ENCODE measurements at regions not wholly inside any gene's neighbourhood (a gene's known extent, or its start where the extent isn't known, plus 50 kb on each side); places are given as distances from the start of the nearest gene placed in this dataset.

GRCh38 chr2:155840661-155841060, 491.9 kb downstream of the NR4A2 start:
- POLR2A ChIA-PET = no interaction called here

GRCh38 chr2:155839991-155840390, 492.5 kb downstream of the NR4A2 start:
- no peak overlapping the region for H3K27ac ChIP-seq (ENCODE audit: insufficient read depth in 1 of 2, low read depth in 1 of 2, low read length in 2 of 2, poor library complexity in 1 of 2, severe bottlenecking in 2 of 2)

More at GRCh38 chr2:155840661-155841060, 491.9 kb downstream of the NR4A2 start:
- H3K4me1 ChIP-seq (ENCODE audit: control extremely low read depth in 1 of 4, control insufficient read depth in 4 of 4, insufficient read depth in 4 of 4, low read length in 3 of 4) = no peaks in the 10 kb centered on the region
- H3K27ac ChIP-seq (ENCODE audit: insufficient read depth in 1 of 2, low read depth in 1 of 2, low read length in 2 of 2, poor library complexity in 1 of 2, severe bottlenecking in 2 of 2) = no peak overlapping the region
- no CpG with 5 or more reads among the region's 1 CpG for WGBS (ENCODE audit: insufficient coverage)
- H3K27me3 ChIP-seq (replicated peaks in 2 of 5; ENCODE audit: control insufficient read depth in 4 of 5, insufficient read depth in 5 of 5, low read length in 4 of 5) = no peaks in the 10 kb centered on the region
- H3K4me3 ChIP-seq (ENCODE audit: control insufficient read depth in 1 of 7, extremely low read depth in 1 of 7, insufficient read depth in 4 of 7, low read depth in 2 of 7, low read length in 6 of 7) = no peak overlapping the region
- H3K9me3 ChIP-seq (ENCODE audit: control extremely low read depth in 1 of 5, control insufficient read depth in 4 of 5, insufficient read depth in 2 of 5, low read depth in 1 of 5, low read length in 4 of 5) = no peaks in the 10 kb centered on the region
- DNase-seq = no peak
- no peaks in the 10 kb centered on the region for H3K36me3 ChIP-seq (ENCODE audit: control insufficient read depth in 4 of 4, insufficient read depth in 4 of 4, low read length in 3 of 4)
- CTCF ChIA-PET = no interaction called here

GRCh38 chr2:155839436-155839835, 493.1 kb downstream of the NR4A2 start:
- CTCF ChIA-PET = interaction anchor here (0.6 kb wide), 1 partner anchor 45 kb away, joined by 3 read pairs; no protein-coding TSS in a partner anchor
- WGBS (ENCODE audit: insufficient coverage) = no CpG with 5 or more reads among the region's 3 CpGs
- no peak for DNase-seq
- H3K27me3 ChIP-seq (replicated peaks in 2 of 5; ENCODE audit: control insufficient read depth in 4 of 5, insufficient read depth in 5 of 5, low read length in 4 of 5) = no peaks in the 10 kb centered on the region
- no peaks in the 10 kb centered on the region for H3K9me3 ChIP-seq (ENCODE audit: control extremely low read depth in 1 of 5, control insufficient read depth in 4 of 5, insufficient read depth in 2 of 5, low read depth in 1 of 5, low read length in 4 of 5)
- no peaks in the 10 kb centered on the region for H3K4me1 ChIP-seq (ENCODE audit: control extremely low read depth in 1 of 4, control insufficient read depth in 4 of 4, insufficient read depth in 4 of 4, low read length in 3 of 4)
- H3K27ac ChIP-seq (ENCODE audit: insufficient read depth in 1 of 2, low read depth in 1 of 2, low read length in 2 of 2, poor library complexity in 1 of 2, severe bottlenecking in 2 of 2) = no peak overlapping the region
- H3K4me3 ChIP-seq (ENCODE audit: control insufficient read depth in 1 of 7, extremely low read depth in 1 of 7, insufficient read depth in 4 of 7, low read depth in 2 of 7, low read length in 6 of 7) = no peak overlapping the region
- POLR2A ChIA-PET = no interaction called here
- H3K36me3 ChIP-seq (ENCODE audit: control insufficient read depth in 4 of 4, insufficient read depth in 4 of 4, low read length in 3 of 4) = no peaks in the 10 kb centered on the region

More at GRCh38 chr2:155839991-155840390, 492.5 kb downstream of the NR4A2 start:
- 100% methylated on average over 1 of the region's 2 CpGs for WGBS (ENCODE audit: insufficient coverage)
- H3K4me1 ChIP-seq (ENCODE audit: control extremely low read depth in 1 of 4, control insufficient read depth in 4 of 4, insufficient read depth in 4 of 4, low read length in 3 of 4) = no peaks in the 10 kb centered on the region
- H3K9me3 ChIP-seq (ENCODE audit: control extremely low read depth in 1 of 5, control insufficient read depth in 4 of 5, insufficient read depth in 2 of 5, low read depth in 1 of 5, low read length in 4 of 5) = no peaks in the 10 kb centered on the region
- no peak for DNase-seq
- no peaks in the 10 kb centered on the region for H3K36me3 ChIP-seq (ENCODE audit: control insufficient read depth in 4 of 4, insufficient read depth in 4 of 4, low read length in 3 of 4)
- CTCF ChIA-PET = no interaction called here
- POLR2A ChIA-PET = no interaction called here
- no peak overlapping the region for H3K4me3 ChIP-seq (ENCODE audit: control insufficient read depth in 1 of 7, extremely low read depth in 1 of 7, insufficient read depth in 4 of 7, low read depth in 2 of 7, low read length in 6 of 7)
- H3K27me3 ChIP-seq (replicated peaks in 2 of 5; ENCODE audit: control insufficient read depth in 4 of 5, insufficient read depth in 5 of 5, low read length in 4 of 5) = no peaks in the 10 kb centered on the region

- no peak overlapping the region for H3K27ac ChIP-seq (ENCODE audit: insufficient read depth in 1 of 2, low read depth in 1 of 2, low read length in 2 of 2, poor library complexity in 1 of 2, severe bottlenecking in 2 of 2)
- DNase-seq = no peak
- POLR2A ChIA-PET = no interaction called here
- H3K36me3 ChIP-seq (ENCODE audit: control insufficient read depth in 4 of 4, insufficient read depth in 4 of 4, low read length in 3 of 4) = no peaks in the 10 kb centered on the region
- no peaks in the 10 kb centered on the region for H3K9me3 ChIP-seq (ENCODE audit: control extremely low read depth in 1 of 5, control insufficient read depth in 4 of 5, insufficient read depth in 2 of 5, low read depth in 1 of 5, low read length in 4 of 5)
- H3K27me3 ChIP-seq (replicated peaks in 2 of 5; ENCODE audit: control insufficient read depth in 4 of 5, insufficient read depth in 5 of 5, low read length in 4 of 5) = no peaks in the 10 kb centered on the region
- WGBS (ENCODE audit: insufficient coverage) = 100% methylated on average over 1 of the region's 1 CpG
- CTCF ChIA-PET = no interaction called here
- no peak overlapping the region for H3K4me3 ChIP-seq (ENCODE audit: control insufficient read depth in 1 of 7, extremely low read depth in 1 of 7, insufficient read depth in 4 of 7, low read depth in 2 of 7, low read length in 6 of 7)
- H3K4me1 ChIP-seq (ENCODE audit: control extremely low read depth in 1 of 4, control insufficient read depth in 4 of 4, insufficient read depth in 4 of 4, low read length in 3 of 4) = no peaks in the 10 kb centered on the region
Measured at GRCh38 chr2:155836439-155836838, 496.1 kb downstream of the NR4A2 start.

GRCh38 chr2:155830817-155831579, 501.5 kb downstream of the NR4A2 start:
- CTCF ChIA-PET = interaction anchor here (0.7 kb wide), 1 partner anchor 15 kb away, joined by 3 read pairs; no protein-coding TSS in a partner anchor
- WGBS (ENCODE audit: insufficient coverage) = 20% methylated on average over 1 of the region's 4 CpGs

GRCh38 chr2:155830351-155830750, 502.2 kb downstream of the NR4A2 start:
- Histone ChIP-seq H3K4me3 (ENCODE audit: control insufficient read depth in 1 of 7, extremely low read depth in 1 of 7, insufficient read depth in 4 of 7, low read depth in 2 of 7, low read length in 6 of 7) (no peak overlapping the region), H3K4me1 (ENCODE audit: control extremely low read depth in 1 of 4, control insufficient read depth in 4 of 4, insufficient read depth in 4 of 4, low read length in 3 of 4) (no peaks in the 10 kb centered on the region), H3K36me3 (ENCODE audit: control insufficient read depth in 4 of 4, insufficient read depth in 4 of 4, low read length in 3 of 4) (no peaks in the 10 kb centered on the region), H3K27ac (ENCODE audit: insufficient read depth in 1 of 2, low read depth in 1 of 2, low read length in 2 of 2, poor library complexity in 1 of 2, severe bottlenecking in 2 of 2) (no peak overlapping the region), H3K27me3 (replicated peaks in 2 of 5; ENCODE audit: control insufficient read depth in 4 of 5, insufficient read depth in 5 of 5, low read length in 4 of 5) (no peaks in the 10 kb centered on the region), H3K9me3 (ENCODE audit: control extremely low read depth in 1 of 5, control insufficient read depth in 4 of 5, insufficient read depth in 2 of 5, low read depth in 1 of 5, low read length in 4 of 5) (no peaks in the 10 kb centered on the region)
- CTCF ChIA-PET = no interaction called here
- 94% methylated on average over 4 of the region's 5 CpGs for WGBS (ENCODE audit: insufficient coverage)
- no peak for DNase-seq
- POLR2A ChIA-PET = no interaction called here

More at GRCh38 chr2:155830817-155831579, 501.5 kb downstream of the NR4A2 start:
- Histone ChIP-seq H3K4me3 (ENCODE audit: control insufficient read depth in 1 of 7, extremely low read depth in 1 of 7, insufficient read depth in 4 of 7, low read depth in 2 of 7, low read length in 6 of 7) (no peak overlapping the region), H3K4me1 (ENCODE audit: control extremely low read depth in 1 of 4, control insufficient read depth in 4 of 4, insufficient read depth in 4 of 4, low read length in 3 of 4) (no peaks in the 10 kb centered on the region), H3K9me3 (ENCODE audit: control extremely low read depth in 1 of 5, control insufficient read depth in 4 of 5, insufficient read depth in 2 of 5, low read depth in 1 of 5, low read length in 4 of 5) (no peaks in the 10 kb centered on the region), H3K27ac (ENCODE audit: insufficient read depth in 1 of 2, low read depth in 1 of 2, low read length in 2 of 2, poor library complexity in 1 of 2, severe bottlenecking in 2 of 2) (no peak overlapping the region), H3K27me3 (replicated peaks in 2 of 5; ENCODE audit: control insufficient read depth in 4 of 5, insufficient read depth in 5 of 5, low read length in 4 of 5) (no peaks in the 10 kb centered on the region), H3K36me3 (ENCODE audit: control insufficient read depth in 4 of 4, insufficient read depth in 4 of 4, low read length in 3 of 4) (no peaks in the 10 kb centered on the region)
- POLR2A ChIA-PET = no interaction called here
- DNase-seq = no peak

GRCh38 chr2:155825876-155826275, 506.6 kb downstream of the NR4A2 start:
- Histone ChIP-seq H3K4me3 (ENCODE audit: control insufficient read depth in 1 of 7, extremely low read depth in 1 of 7, insufficient read depth in 4 of 7, low read depth in 2 of 7, low read length in 6 of 7) (no peak overlapping the region), H3K27me3 (replicated peaks in 2 of 5; ENCODE audit: control insufficient read depth in 4 of 5, insufficient read depth in 5 of 5, low read length in 4 of 5) (no peaks in the 10 kb centered on the region), H3K27ac (ENCODE audit: insufficient read depth in 1 of 2, low read depth in 1 of 2, low read length in 2 of 2, poor library complexity in 1 of 2, severe bottlenecking in 2 of 2) (no peak overlapping the region), H3K4me1 (ENCODE audit: control extremely low read depth in 1 of 4, control insufficient read depth in 4 of 4, insufficient read depth in 4 of 4, low read length in 3 of 4) (no peaks in the 10 kb centered on the region), H3K36me3 (ENCODE audit: control insufficient read depth in 4 of 4, insufficient read depth in 4 of 4, low read length in 3 of 4) (no peaks in the 10 kb centered on the region), H3K9me3 (ENCODE audit: control extremely low read depth in 1 of 5, control insufficient read depth in 4 of 5, insufficient read depth in 2 of 5, low read depth in 1 of 5, low read length in 4 of 5) (no peaks in the 10 kb centered on the region)
- ChIA-PET CTCF (no interaction called here), POLR2A (no interaction called here)
- WGBS (ENCODE audit: insufficient coverage) = no CpG with 5 or more reads among the region's 2 CpGs
- no peak for DNase-seq
